ENCODE measurements at regions not wholly inside any gene's neighbourhood (a gene's known extent, or its start where the extent isn't known, plus 50 kb on each side); places are given as distances from the start of the nearest gene placed in this dataset.
"Not testable (repeated sequence)": the region's sequence is repeated elsewhere in the genome, so short reads cannot be mapped to it uniquely, and the experiment has no call there.

DNA sequence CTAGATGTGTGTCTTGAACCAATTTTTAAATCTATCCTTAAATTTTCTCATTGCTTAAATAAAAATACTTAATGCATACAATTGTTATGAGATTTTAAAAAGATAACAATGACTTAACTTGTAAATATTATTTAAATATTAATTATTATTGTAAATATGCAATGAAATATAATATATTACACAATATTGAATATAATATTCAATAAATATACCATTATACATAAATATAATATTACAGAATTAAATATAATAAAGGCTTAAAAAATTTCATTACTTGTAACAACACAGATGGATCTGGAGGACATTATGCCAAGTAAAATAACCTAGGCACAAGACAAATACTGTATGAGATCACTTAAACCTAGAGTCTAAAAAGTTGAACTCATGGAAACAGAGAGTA lies 1532.3 kb downstream of the PCDH9 start:
- no peaks in the 10 kb centered on the region for H3K27me3 ChIP-seq
- no peak for TF ChIP-seq POLR2AphosphoS5 (IDR thresholded peaks at IDR 0.05)
- no peak overlapping the region for H3K27ac ChIP-seq
- ATAC-seq, result no peak
- H3K9me3 ChIP-seq, result no peaks in the 10 kb centered on the region
- no peaks in the 10 kb centered on the region for H3K36me3 ChIP-seq
- no peak overlapping the region for H3K4me3 ChIP-seq
- no peaks in the 10 kb centered on the region for H3K4me1 ChIP-seq

DNA sequence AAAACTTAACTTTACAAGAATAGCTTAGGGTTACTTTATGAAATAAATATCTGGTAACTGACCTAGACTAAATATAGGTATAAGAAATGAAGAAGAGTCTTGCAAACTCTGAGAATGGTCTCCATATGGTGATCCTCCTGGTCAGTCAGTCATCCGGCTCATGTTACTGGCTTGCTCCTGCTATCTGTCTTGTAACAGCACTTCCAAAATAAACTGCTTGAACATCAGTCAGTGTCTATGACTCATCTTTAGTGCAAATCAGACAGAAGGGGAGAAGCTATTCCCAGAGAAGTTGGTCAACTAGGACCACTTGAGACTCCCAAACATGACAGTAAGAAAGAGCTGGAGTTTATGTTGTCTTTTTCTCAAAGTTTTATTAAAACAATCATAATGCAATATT lies 1550.9 kb downstream of the PCDH9 start:
- peaks cover 0 to 5% (median 0%) of the 10 kb centered on the region in 3 donors for H3K9me3 ChIP-seq
- H3K36me3 ChIP-seq, result no peaks in the 10 kb centered on the region
- H3K4me3 ChIP-seq, result no peak overlapping the region
- WGBS, 2 donors (ENCODE audit: low coverage in 1 of 2), result 60 to 80% methylated on average over 1 of the region's 1 CpG
- TF ChIP-seq, protein P1, sequence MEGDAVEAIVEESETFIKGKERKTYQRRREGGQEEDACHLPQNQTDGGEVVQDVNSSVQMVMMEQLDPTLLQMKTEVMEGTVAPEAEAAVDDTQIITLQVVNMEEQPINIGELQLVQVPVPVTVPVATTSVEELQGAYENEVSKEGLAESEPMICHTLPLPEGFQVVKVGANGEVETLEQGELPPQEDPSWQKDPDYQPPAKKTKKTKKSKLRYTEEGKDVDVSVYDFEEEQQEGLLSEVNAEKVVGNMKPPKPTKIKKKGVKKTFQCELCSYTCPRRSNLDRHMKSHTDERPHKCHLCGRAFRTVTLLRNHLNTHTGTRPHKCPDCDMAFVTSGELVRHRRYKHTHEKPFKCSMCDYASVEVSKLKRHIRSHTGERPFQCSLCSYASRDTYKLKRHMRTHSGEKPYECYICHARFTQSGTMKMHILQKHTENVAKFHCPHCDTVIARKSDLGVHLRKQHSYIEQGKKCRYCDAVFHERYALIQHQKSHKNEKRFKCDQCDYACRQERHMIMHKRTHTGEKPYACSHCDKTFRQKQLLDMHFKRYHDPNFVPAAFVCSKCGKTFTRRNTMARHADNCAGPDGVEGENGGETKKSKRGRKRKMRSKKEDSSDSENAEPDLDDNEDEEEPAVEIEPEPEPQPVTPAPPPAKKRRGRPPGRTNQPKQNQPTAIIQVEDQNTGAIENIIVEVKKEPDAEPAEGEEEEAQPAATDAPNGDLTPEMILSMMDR (IDR thresholded peaks at IDR 0.05), result no peak
- TF ChIP-seq POLR2A (IDR thresholded peaks at IDR 0.05) (no peak), POLR2AphosphoS5 (IDR thresholded peaks at IDR 0.05) (no peak), EP300 (IDR thresholded peaks at IDR 0.05) (no peak)
- H3K27me3 ChIP-seq, result no peaks in the 10 kb centered on the region
- H3K4me1 ChIP-seq, result no peaks in the 10 kb centered on the region
- H3K27ac ChIP-seq, result no peak overlapping the region
- no peak for ATAC-seq

DNA sequence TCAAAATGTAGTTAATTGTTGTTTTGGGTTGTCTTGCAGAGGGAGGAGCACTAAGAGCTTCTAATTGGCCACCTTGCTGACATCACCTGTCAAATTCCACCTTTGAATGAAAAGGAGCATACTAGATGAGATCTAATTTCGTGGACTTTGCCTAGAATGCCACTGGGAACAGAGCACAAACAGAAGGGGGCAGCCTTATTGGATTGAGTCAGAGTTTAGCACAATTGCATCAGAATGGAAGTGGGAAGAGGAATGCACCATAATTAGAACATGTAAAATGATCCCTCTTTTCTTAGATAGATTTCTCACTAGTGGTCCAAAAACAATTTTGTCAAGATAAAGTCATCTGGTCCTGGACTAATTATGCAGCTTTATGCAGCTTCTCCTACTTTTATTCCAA lies 1552.2 kb downstream of the PCDH9 start:
- no peaks in the 10 kb centered on the region for H3K4me1 ChIP-seq
- WGBS, 2 donors (ENCODE audit: low coverage in 1 of 2), result 50% methylated on average over 1 of the region's 1 CpG

DNA sequence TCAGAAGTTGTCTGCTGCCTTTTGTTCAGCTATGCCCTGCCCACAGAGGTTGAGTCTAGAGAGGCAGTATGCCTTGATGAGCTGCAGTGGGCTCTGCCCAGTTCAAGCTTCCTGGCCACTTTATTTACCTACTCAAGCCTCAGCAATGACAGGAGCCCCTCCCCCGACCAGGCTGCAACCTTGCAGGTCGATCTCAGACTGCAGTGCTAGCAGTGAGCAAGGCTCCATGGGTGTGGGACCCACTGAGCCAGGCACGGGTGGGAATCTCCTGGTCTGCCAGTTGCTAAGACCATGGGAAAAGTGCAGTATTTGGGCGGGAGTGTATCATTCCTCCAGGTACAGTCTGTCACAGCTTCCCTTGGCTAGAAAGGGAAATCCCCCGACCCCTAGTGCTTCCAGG lies 1554.8 kb downstream of the PCDH9 start:
- not testable (repeated sequence) for H3K36me3 ChIP-seq, H3K27me3 ChIP-seq, ATAC-seq, H3K4me1 ChIP-seq, H3K27ac ChIP-seq, H3K4me3 ChIP-seq
- H3K9me3 ChIP-seq, result peaks cover 0 to 14% (median 0%) of the 10 kb centered on the region in 3 donors
- 100% methylated on average over 1 of the region's 5 CpGs; no CpG with 5 or more reads in 1 of the 2 donors for WGBS, 2 donors (ENCODE audit: low coverage in 1 of 2)

More for the DNA sequence above, 1552.2 kb downstream of the PCDH9 start:
- Histone ChIP-seq H3K9me3 (peaks cover 0 to 5% (median 0%) of the 10 kb centered on the region in 3 donors), H3K27ac (no peak overlapping the region), H3K4me3 (no peak overlapping the region), H3K27me3 (no peaks in the 10 kb centered on the region), H3K36me3 (no peaks in the 10 kb centered on the region)
- no peak for ATAC-seq
- TF ChIP-seq EP300 (IDR thresholded peaks at IDR 0.05) (no peak), POLR2A (IDR thresholded peaks at IDR 0.05) (no peak), POLR2AphosphoS5 (IDR thresholded peaks at IDR 0.05) (no peak)
- TF ChIP-seq, protein P1 (IDR thresholded peaks at IDR 0.05), result no peak

DNA sequence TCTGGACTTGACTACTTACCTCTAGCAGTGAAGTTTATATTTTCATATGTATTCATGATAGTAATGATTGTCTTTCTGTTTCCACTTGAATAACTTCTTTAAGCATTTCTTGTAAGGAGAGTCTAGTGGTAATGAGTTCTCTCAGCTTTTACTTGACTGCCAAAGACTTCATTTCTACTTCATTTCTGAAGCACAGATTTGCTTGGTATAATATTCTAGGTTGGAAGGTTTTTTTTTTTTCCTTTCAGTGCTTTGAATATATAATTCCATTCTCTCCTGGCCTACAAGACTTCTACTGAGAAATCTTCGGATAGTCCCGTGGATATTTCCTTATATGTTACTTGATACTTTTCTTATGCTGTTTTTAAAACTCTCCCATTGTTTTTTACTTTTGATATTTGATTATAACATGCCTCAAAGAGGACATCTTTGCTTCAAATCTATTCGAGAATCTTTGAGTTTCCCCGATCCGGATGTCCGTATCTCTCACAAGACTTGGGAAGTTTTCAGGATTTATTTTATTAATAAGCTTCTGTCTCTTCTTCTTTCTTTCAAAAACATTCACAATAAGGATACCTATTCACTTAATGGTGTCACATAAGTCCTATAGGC lies 1560.0 kb downstream of the PCDH9 start:
- H3K4me3 ChIP-seq, result no peak overlapping the region
- ATAC-seq, result no peak
- H3K36me3 ChIP-seq, result no peaks in the 10 kb centered on the region
- no peak overlapping the region for H3K27ac ChIP-seq
- H3K9me3 ChIP-seq, result peaks cover 0 to 16% (median 2%) of the 10 kb centered on the region in 3 donors
- WGBS, 2 donors (ENCODE audit: low coverage in 1 of 2), result 98 to 100% methylated on average over 4 to 6 of the region's 6 CpGs
- no peaks in the 10 kb centered on the region for H3K27me3 ChIP-seq
- no peaks in the 10 kb centered on the region for H3K4me1 ChIP-seq
- TF ChIP-seq POLR2AphosphoS5 (IDR thresholded peaks at IDR 0.05), result no peak
- TF ChIP-seq, protein P1 (IDR thresholded peaks at IDR 0.05), result no peak
- no peak for TF ChIP-seq EP300 (IDR thresholded peaks at IDR 0.05)
- no peak for TF ChIP-seq POLR2A (IDR thresholded peaks at IDR 0.05)

DNA sequence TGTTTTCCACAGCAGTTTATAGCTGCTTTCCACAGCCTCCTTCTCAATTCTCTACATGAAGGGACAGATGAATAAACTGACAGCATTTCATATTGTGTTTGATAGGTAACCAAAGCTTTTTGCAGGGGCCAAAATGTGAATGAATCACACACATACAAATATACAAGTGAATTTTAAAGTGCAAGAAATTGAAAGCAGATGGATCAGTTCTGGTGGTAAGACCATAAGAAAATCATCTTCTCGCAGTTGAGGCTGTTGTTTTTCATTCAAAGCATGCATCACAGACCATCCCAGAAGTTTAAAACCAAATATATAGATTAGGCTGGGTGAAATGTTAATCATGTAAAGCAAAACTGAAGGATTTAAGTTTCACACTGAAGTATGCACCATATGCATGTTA lies 1569.4 kb downstream of the PCDH9 start:
- WGBS, 2 donors (ENCODE audit: low coverage in 1 of 2), result 56 to 67% methylated on average over 1 of the region's 1 CpG
- no peak overlapping the region for H3K4me3 ChIP-seq
- ATAC-seq, result no peak
- no peaks in the 10 kb centered on the region for H3K9me3 ChIP-seq
- TF ChIP-seq, protein P1 (IDR thresholded peaks at IDR 0.05), result no peak
- TF ChIP-seq POLR2A (IDR thresholded peaks at IDR 0.05), result no peak
- TF ChIP-seq EP300 (IDR thresholded peaks at IDR 0.05), result no peak
- TF ChIP-seq POLR2AphosphoS5 (IDR thresholded peaks at IDR 0.05), result no peak
- H3K27me3 ChIP-seq, result no peaks in the 10 kb centered on the region
- H3K36me3 ChIP-seq, result no peaks in the 10 kb centered on the region
- no peaks in the 10 kb centered on the region for H3K4me1 ChIP-seq
- H3K27ac ChIP-seq, result no peak overlapping the region

All from gastroesophageal sphincter (tissue), 4 donors.